Thyroid gland (tissue), 4 donors: ENCODE measurements at regions not wholly inside any gene's neighbourhood (a gene's known extent, or its start where the extent isn't known, plus 50 kb on each side); places are given as distances from the start of the nearest gene placed in this dataset.
"Not testable (repeated sequence)": the region's sequence is repeated elsewhere in the genome, so short reads cannot be mapped to it uniquely, and the experiment has no call there.

Source experiments
- DNase-seq, 2 donors: peaks; one replicate each; pipeline ENCODE4 v3.0.0-alpha.2; 2019
- H3K27ac ChIP-seq, 3 donors: fragments of 200-600 bp; sonication (generic); 1 replicate in 2 of 3; 2 replicates in 1 of 3; pipeline ENCODE4 v1.5.1; 2016 to 2019; ENCODE audit warnings: mild to moderate bottlenecking in 1 of 3, moderate library complexity in 1 of 3
- H3K27me3 ChIP-seq: fragments of 200-600 bp; sonication (generic); one replicate; pipeline ENCODE4 v1.5.1; 2019
- H3K36me3 ChIP-seq, 2 donors: fragments of 200-600 bp; sonication (generic); one replicate each; pipeline ENCODE4 v1.5.1; 2016 to 2019
- H3K4me1 ChIP-seq, 2 donors: fragments of 200-600 bp; sonication (generic); one replicate each; pipeline ENCODE4 v1.5.1; 2017 to 2019
- H3K4me3 ChIP-seq, 3 donors: fragments of 200-600 bp; sonication (generic); replicated peaks in 1 of 3; 1 replicate in 2 of 3; 2 replicates in 1 of 3; pipeline ENCODE4 v1.5.1; 2016; ENCODE audit warnings: mild to moderate bottlenecking in 1 of 3
- H3K9me3 ChIP-seq: fragments of 200-600 bp; sonication (generic); one replicate; pipeline ENCODE4 v1.5.1; 2017
- CTCF ChIP-seq, 6 experiments: fragments of 200-600 bp in 3 of 6; fragments of 450-650 bp in 3 of 6; sonication (generic) in 3 of 6; IDR thresholded peaks; one replicate each; pipeline ENCODE4 v1.5.1; 2016 to 2019; ENCODE audit warnings: antibody characterized with exemption in 6 of 6, mild to moderate bottlenecking in 2 of 6, inconsistent platforms in 1 of 6, moderate library complexity in 1 of 6
- POLR2A ChIP-seq, 2 donors: fragments of 450-650 bp; IDR thresholded peaks; one replicate each; pipeline ENCODE4 v1.6.1; 2017; ENCODE audit warnings: antibody characterized with exemption in 2 of 2, mild to moderate bottlenecking in 2 of 2, moderate library complexity in 1 of 2
- WGBS, 2 donors: methylation state at CpG; one replicate each; pipeline ENCODE4 v1.1.5; 2017; 5-methylcytosine and 5-hydroxymethylcytosine counted together
- intact Hi-C: fragments of 100-400 bp; cut with DNase I; formaldehyde crosslinking; loops from one replicate; pipeline ENCODE4 v1.15.1; 2023

DNA sequence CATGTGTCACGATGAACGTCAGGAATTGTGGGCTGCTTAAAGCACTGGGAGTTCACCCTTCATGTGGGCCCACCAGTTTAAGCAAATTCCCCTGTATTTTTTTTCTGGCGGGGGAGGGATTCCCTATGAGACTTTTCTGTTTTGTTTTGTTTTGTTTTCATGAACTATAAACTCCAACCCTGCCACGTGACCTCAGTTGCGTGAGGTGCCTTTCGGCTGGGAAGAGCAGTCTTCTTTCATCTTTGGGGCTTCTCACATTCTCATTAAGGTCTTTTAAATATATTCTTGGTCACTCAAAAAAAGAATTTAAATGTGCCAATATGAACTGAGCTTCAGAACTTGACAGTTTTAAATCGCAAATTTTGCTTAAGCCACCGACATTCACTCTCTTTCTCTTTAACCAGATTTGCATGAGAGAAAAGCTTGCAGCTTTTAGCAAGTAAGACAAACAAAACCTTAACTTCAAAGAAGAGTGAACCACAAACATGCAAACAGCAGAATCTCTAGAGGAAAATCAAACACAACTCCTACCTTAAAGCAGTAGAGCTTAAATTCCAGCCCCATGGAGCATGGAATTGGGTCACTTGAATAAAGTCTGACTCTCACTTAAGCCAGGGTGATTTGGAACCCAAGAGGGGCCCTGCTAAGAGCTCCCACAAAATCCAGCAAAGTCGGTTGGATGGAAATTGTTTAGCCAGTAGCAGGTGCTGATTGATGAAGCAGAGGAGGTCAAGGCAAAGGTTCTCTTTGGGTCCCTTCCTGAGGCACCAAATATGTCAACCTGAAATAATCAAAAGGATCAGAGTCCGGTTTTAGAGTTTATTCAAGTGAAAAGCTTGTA is 699.8 kb upstream of the GBE1 start:
- H3K27me3 ChIP-seq: no peaks in the 10 kb centered on the region
- no peaks in the 10 kb centered on the region for H3K4me1 ChIP-seq
- TF ChIP-seq CTCF (IDR thresholded peaks at IDR 0.05) (no peak), POLR2A (IDR thresholded peaks at IDR 0.05) (no peak)
- H3K27ac ChIP-seq: no peak overlapping the region
- H3K4me3 ChIP-seq: no peak overlapping the region
- intact Hi-C loops: no loop called here
- H3K36me3 ChIP-seq: no peaks in the 10 kb centered on the region
- 56 to 70% methylated on average over 10 of the region's 10 CpGs for WGBS, 2 donors
- no peak for DNase-seq
- H3K9me3 ChIP-seq: no peaks in the 10 kb centered on the region

DNA sequence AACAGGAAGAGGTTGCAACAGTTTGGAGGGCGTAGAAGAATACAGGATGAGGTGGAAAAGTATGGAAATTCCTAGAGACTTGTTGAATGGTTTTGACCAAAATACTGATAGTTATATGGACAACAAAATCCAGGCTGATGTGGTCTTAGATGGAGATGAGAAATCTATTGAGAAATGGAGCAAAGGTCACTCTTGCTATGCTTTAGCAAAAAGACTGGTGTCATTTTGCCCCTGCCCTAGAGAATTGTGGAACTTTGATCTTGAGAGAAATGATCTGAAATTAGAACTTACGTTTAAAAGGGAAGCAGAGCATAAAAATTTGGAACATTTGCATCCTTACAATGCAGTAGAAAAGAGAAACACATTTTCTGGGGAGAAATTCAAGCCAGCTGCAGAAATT is 686.9 kb upstream of the GBE1 start:
- TF ChIP-seq CTCF (IDR thresholded peaks at IDR 0.05) (no peak), POLR2A (IDR thresholded peaks at IDR 0.05) (no peak)
- Histone ChIP-seq H3K27me3 (no peaks in the 10 kb centered on the region), H3K36me3 (no peaks in the 10 kb centered on the region), H3K9me3 (no peaks in the 10 kb centered on the region), H3K27ac (no peak overlapping the region), H3K4me1 (no peaks in the 10 kb centered on the region), H3K4me3 (no peak overlapping the region)
- WGBS, 2 donors: 42 to 51% methylated on average over 2 of the region's 2 CpGs
- no peak for DNase-seq
- intact Hi-C loops: no loop called here

DNA sequence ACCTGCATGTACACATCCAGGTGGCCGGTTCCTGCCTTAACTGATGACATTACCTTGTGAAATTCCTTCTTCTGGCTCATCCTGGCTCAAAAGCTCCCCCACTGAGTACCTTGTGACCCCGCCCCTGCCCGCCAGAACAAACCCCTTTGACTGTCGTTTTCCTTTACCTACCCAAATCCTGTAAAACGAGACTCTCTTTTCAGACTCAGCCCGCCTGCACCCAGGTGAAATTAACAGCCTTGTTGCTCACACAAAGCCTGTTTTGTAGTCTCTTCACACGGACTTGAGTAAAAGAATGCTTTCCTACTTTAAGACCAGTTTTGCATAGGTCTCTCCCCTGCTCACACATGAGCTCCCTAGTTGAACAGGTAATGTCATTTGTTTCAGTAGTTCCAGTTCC is 667.4 kb upstream of the GBE1 start:
- H3K4me1 ChIP-seq, H3K36me3 ChIP-seq, H3K9me3 ChIP-seq, DNase-seq, H3K27me3 ChIP-seq, H3K27ac ChIP-seq, H3K4me3 ChIP-seq, intact Hi-C loops: not testable (repeated sequence)
- WGBS, 2 donors: 14 to 21% methylated on average over 7 of the region's 7 CpGs

- H3K36me3 ChIP-seq: no peaks in the 10 kb centered on the region
- H3K4me1 ChIP-seq: no peaks in the 10 kb centered on the region
- 30 to 40% methylated on average over 1 of the region's 1 CpG for WGBS, 2 donors
- intact Hi-C loops: no loop called here
- no peak overlapping the region for H3K4me3 ChIP-seq
- H3K9me3 ChIP-seq: no peaks in the 10 kb centered on the region
- H3K27me3 ChIP-seq: no peaks in the 10 kb centered on the region
- no peak overlapping the region for H3K27ac ChIP-seq
- TF ChIP-seq POLR2A (IDR thresholded peaks at IDR 0.05) (no peak), CTCF (IDR thresholded peaks at IDR 0.05) (no peak)
- DNase-seq: no peak
These were observed 662.5 kb upstream of the GBE1 start for GRCh38 chr3:82424031-82424339.

DNA sequence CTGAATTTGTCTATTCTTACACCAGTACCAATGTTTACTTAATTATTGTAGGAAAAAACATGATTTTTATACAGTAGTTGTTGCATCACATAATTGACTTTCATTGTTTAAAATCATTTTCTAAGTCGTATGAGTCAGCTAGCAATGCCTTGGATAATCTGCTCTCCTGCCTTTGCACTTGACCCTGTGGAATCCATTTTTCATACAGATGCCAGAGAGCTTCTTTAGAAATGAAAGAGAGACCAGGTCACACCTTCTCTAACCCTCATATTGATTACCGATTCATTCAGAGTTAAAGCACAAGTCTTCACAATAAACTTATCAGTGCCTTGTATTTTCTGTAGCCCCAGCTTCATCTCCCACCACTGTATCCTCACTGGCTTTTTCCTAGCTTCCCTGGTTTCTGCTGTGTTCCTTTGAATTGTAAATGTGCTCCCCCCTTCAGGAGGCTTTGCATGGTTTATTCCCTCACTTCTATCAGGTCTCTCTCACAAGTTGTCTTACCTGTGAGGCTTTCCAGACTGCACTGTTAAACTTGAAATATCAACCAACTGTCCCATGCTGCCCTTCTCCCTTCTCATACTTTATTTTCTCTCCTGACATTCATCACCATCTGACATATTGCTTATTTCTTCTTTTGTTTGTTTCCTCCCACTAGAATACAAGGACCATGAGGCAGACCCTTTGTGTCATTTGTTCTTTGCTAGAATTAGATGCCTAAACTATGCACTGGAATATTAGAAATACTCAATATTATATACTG is 662.0 kb upstream of the GBE1 start:
- Histone ChIP-seq H3K27me3 (no peaks in the 10 kb centered on the region), H3K4me1 (no peaks in the 10 kb centered on the region), H3K9me3 (no peaks in the 10 kb centered on the region), H3K4me3 (no peak overlapping the region), H3K27ac (no peak overlapping the region), H3K36me3 (no peaks in the 10 kb centered on the region)
- 35 to 36% methylated on average over 2 of the region's 2 CpGs for WGBS, 2 donors
- intact Hi-C loops: no loop called here
- DNase-seq: no peak
- TF ChIP-seq POLR2A (IDR thresholded peaks at IDR 0.05) (no peak), CTCF (IDR thresholded peaks at IDR 0.05) (no peak)
